C4-2B (cell line): ENCODE measurements at regions not wholly inside any gene's neighbourhood (a gene's known extent, or its start where the extent isn't known, plus 50 kb on each side); places are given as distances from the start of the nearest gene placed in this dataset.

Source experiments
- H3K27ac ChIP-seq: fragments of 450-650 bp; 2 replicates; pipeline ENCODE4 v1.5.1; 2017
- ZFX ChIP-seq: fragments of 450-650 bp; IDR thresholded peaks from 2 replicates; pipeline ENCODE4 v1.6.1; 2017
- TF ChIP-seq, protein P1 (sequence below): fragments of 450-650 bp; conservative IDR thresholded peaks from 2 replicates; pipeline ENCODE4 v1.5.1; 2017; ENCODE audit warnings: mild to moderate bottlenecking

- no peak overlapping the region for H3K27ac ChIP-seq
- TF ChIP-seq, protein P1, sequence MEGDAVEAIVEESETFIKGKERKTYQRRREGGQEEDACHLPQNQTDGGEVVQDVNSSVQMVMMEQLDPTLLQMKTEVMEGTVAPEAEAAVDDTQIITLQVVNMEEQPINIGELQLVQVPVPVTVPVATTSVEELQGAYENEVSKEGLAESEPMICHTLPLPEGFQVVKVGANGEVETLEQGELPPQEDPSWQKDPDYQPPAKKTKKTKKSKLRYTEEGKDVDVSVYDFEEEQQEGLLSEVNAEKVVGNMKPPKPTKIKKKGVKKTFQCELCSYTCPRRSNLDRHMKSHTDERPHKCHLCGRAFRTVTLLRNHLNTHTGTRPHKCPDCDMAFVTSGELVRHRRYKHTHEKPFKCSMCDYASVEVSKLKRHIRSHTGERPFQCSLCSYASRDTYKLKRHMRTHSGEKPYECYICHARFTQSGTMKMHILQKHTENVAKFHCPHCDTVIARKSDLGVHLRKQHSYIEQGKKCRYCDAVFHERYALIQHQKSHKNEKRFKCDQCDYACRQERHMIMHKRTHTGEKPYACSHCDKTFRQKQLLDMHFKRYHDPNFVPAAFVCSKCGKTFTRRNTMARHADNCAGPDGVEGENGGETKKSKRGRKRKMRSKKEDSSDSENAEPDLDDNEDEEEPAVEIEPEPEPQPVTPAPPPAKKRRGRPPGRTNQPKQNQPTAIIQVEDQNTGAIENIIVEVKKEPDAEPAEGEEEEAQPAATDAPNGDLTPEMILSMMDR: no peak
- no peak for TF ChIP-seq ZFX
Measured at GRCh38 chr3:77859156-77859555, 819.3 kb downstream of the ROBO2 start.

DNA sequence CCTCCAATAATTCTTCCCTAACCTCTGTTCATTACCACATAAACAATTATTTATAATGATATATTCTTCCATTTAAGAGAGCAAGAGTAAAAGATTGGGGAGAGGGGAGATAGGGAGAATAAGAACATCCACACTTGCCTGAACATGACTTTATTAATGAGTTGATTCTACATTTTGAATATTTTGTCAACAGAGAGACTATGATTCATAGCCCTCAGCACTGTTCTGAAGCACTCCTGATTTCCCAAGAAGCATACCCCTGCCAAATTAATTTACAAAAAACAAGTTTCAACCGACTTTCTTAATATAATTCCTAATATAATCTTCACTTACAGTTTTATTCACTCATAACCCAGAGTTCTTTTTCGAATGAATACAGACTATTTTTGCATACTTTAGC lies 828.8 kb downstream of the ROBO2 start:
- H3K27ac ChIP-seq: no peak overlapping the region
- TF ChIP-seq ZFX: no peak
- TF ChIP-seq, protein P1: no peak

GRCh38 chr3:77869423-77869822 lies 829.5 kb downstream of the ROBO2 start:
- TF ChIP-seq, protein P1: no peak
- TF ChIP-seq ZFX: no peak
- no peak overlapping the region for H3K27ac ChIP-seq

DNA sequence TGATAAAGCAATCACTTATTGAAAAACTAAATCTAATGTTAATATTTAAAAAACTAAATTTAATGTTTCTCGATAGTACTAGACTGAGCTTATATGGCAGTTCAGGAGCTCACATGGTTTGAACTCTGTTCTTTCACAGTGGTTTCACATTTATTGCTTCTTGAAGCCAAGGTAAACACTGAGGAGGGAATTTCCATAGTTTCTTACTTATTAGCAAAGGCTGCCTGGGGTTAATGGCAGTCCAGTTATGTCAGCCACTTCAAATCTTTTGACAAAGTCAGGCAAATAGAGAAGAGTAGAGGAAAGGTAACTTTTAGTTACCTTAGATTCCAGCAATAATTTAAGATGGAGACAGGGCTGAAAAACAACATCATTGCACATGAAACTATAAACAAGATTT lies 831.5 kb downstream of the ROBO2 start:
- no peak for TF ChIP-seq ZFX
- TF ChIP-seq, protein P1: no peak
- no peak overlapping the region for H3K27ac ChIP-seq

GRCh38 chr3:77873598-77873997 lies 833.7 kb downstream of the ROBO2 start:
- TF ChIP-seq, protein P1: no peak
- no peak for TF ChIP-seq ZFX

GRCh38 chr3:77885381-77885780 lies 845.5 kb downstream of the ROBO2 start:
- TF ChIP-seq ZFX: no peak
- TF ChIP-seq, protein P1: no peak
- no peak overlapping the region for H3K27ac ChIP-seq

More at GRCh38 chr3:77873598-77873997, 833.7 kb downstream of the ROBO2 start:
- no peak overlapping the region for H3K27ac ChIP-seq

- no peak overlapping the region for H3K27ac ChIP-seq
Measured at GRCh38 chr3:77887611-77888010, 847.7 kb downstream of the ROBO2 start.

More at GRCh38 chr3:77887611-77888010, 847.7 kb downstream of the ROBO2 start:
- TF ChIP-seq, protein P1: no peak
- TF ChIP-seq ZFX: no peak
